Stimulated activated CD4-positive, alpha-beta T cell treated with anti-CD3 and anti-CD28 coated beads, Interleukin-15, amount 100 ng/mL, for 48 hours (primary cell): ENCODE measurements at regions not wholly inside any gene's neighbourhood (a gene's known extent, or its start where the extent isn't known, plus 50 kb on each side); places are given as distances from the start of the nearest gene placed in this dataset.

Experiments used
- DNase-seq, 2 donors: peaks; one replicate each; pipeline ENCODE4 v3.0.0-alpha.2; 2020; ENCODE audit warnings: low read depth in 2 of 2

DNA sequence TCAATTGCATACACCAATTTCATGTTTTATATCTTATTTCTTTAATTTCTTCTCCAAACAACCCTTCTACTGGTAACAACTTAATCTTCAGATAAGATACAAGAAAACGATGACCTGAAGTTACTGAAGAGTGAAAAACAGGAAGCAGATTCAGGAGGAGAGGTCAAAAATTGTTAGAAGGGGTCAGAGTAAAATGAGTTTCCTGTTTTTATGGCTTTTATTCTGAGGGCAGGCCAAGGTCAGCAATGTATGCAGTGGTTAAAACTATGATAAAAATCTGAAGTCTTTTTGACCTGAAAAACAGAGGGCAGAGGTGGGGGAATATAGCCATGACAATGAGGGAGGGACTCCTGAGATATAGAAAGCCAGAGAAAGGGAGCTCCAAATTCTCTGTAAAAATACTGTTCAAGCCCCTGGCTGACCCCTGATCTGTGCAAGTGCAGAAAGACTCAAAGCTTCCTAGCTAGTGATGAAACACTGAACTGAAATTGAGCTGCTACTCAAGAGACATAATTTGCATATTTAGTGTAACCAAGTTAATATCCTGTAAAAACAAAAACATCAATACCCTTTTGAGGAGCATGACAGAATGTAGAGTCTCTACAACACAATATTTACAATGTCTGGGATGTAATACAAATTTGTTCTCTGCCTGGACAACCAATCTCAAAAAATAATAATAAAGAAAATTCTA is 514.3 kb upstream of the SEL1L start:
- no peak for DNase-seq

DNA sequence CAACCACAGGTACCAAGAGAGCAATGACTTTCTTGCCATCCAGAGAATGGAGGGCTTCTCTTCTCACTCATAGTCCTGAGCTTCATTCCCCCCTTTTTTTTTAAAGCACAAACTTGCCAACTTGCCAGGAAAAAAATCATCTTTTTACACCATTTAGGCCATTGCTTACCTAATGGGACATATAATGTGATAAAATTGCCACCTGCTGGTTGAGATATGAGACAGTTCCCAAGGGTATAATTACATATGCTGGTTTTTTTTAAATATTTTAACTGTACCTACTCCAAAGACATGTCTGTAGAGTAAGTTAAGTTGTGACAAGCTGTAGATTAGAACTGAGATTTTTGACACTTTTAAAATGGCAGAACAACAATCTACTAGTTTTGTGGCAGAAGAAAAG is 519.1 kb upstream of the SEL1L start:
- no peak for DNase-seq

DNA sequence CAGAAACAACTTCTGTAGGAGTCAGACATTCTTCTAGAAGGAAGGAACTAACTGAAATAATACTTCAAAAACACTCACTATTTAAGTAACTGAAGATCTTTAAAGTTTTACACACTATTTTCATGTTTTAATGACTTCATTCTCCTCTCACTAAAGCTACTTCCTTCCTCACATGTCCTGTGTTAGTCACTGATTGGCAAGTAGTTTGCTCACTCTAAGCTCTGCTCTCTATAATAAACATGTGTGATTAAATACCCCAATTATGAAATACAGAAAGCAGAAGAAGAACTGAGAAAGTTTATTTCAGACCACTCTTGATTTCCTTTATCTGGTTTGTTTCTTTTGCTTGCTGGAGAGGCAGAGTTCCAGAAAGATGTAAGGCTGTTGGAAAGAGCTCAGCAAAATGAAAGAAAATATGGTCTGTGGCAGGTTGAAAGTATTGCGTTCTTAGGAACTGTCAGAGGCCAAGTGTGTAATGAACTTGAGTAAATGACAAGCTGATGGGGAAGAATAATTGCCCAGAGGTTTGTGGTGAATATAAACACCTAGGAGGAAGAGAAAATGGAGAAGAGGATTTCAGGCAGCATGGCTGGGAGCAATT is 522.0 kb upstream of the SEL1L start:
- DNase-seq: no peak

DNA sequence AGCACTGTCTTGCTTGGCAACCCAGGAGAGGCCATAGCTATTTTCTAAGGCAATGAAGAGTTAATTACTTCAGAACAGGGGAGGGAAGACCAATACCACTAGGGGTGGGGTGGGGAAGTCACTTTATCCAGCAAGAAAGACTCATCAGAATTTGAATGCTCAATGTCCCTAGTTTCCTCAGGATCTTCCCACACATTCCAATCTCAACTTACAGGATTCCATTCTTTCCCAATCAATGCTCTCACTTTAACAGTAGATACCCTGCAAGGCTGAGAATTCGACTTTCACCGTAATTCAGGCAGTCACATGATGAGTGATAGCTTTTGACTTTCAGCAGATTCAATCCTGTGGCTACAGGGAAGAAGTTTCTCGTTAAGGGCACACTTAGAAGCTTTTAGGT is 526.6 kb upstream of the SEL1L start:
- no peak for DNase-seq

DNA sequence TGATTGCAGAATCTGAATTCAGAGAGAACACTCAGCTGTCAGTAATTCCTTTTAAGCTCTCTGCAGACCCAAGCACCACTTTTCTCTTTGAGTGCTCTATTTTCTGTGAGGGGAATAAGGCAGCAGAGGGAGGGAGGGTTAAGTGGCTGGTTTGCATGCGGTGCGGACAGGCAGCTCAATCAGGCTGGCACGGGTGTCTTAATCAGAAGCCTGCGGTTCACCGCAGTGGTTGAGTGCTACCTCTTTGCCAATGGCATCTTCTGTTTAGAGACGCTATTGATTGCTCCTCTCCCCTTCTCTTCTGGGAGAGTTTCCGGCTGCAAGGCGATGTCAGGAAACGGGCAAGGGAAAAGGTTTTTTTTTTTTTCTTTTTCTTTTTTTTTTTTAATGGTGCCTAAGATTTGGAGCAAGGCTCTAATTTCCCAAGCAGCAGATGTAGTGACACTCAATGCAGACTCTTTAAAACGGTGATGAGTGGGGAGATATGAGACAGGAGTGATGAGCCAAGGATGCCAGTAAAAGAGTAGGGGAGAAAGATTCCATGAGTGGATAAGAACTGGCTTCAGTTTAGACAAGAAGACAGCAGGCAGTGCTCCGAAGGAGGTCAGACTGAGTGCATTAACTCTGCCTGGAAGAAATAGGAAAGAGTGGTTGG is 533.7 kb upstream of the SEL1L start:
- DNase-seq: no peak

DNA sequence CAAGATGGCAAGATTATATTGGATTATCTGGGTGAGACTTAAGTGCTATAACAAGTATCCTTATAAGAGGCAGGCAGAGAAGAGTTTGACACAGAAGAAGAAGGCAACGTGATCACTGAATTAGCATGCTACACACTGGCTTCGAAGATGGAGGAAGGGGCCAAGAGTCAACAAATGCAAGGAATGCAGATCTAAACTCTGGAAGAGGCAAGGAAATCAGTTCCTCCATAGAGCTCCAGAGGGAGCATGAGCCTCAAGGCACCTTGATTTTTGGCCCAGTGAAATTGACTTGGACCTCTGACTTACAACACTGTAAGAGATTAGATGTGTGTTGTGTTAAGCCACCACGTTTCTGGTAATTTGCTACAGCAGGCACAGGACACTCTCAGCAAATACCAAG is 536.4 kb upstream of the SEL1L start:
- no peak for DNase-seq

DNA sequence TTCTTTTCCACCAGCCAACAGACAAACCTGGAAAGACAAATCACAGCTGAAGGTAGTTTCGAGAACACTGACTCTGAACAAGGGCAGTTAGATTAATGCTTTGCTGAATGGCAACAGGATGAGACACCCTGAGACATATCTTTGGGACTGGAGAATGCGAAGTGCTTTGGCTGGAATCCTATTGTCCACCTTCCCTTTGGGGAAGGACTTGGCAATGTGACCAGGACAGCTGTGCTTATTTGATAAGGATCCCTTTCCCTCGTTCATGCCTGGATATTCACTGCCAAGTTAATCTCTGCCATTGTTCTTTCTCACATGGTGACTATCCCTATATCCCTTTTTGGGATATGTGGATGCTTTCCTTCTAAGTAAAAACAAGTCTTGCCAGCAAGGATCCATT is 537.1 kb upstream of the SEL1L start:
- no peak for DNase-seq

DNA sequence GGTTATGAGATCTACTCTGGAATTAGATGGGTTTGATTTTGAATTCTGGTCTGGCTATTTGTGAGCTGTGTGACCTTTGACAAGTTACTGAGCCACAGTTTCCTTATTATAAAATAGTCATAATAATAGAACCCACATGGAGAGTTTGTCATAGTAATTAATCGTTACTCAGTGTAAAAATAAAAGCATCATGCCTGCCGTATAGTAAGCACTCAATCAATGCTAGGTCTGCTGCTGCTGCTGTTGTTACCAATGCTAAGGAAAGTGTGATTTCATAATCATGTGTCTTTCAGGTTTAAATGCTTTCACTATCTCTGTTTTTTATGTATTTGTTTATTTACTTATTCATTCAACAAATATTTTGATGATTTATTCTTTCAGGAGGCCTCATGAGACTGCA is 539.9 kb upstream of the SEL1L start:
- DNase-seq: no peak

DNA sequence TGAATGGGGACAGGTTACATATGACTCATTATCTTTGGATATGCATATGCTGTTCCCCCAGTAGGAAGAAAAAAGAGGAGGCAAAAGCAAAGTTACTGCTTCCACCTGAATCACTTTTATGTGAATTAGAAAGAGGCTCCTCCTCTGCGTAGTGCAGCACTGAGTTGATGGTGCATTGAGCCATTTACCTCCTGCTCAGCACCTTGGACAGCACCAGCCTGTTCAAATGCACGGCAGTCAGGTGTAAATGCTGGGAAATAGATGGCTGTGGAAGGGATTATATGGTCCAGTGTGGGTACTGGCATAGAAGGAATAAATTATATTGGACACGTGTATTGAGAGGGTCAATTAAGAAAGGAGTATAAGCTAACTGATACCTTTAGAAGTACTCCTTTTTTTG is 541.9 kb upstream of the SEL1L start:
- no peak for DNase-seq

DNA sequence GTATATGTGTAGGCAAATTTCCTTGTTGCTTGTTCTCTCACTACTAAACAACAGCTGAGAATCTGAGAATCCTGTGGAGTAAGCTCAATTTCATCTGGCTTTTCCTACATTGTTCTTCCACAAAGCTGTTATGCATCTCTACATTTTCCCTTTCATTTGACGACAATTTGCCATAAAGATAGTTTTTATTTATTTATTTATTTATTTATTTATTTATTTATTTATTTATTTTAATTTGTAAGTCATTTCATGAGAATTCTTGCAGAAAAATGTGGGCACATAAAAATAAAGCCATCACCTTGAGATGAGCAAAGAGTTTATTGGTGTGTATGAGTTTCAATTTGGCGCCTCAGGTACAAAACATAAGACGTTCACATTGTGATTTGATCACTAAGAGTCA is 545.9 kb upstream of the SEL1L start:
- no peak for DNase-seq

DNA sequence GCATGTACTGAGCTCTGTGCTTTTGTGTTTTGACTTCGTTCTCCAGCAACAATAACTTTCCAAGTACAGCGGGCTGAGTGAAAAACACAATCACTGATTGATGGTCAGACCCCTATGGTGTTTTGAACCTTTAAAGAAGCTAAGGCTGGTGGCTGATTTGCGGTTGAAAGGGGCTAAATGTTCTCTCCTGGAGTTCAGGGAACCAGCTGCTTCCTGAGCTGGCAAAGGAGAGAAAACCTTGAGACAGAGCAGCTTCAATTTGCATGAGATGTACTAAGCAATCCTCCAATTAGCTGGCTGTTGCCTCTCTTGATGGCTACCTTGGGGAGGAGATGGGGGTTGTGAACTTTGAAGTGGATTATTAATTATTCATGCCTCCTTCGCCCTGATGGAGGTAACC is 546.7 kb upstream of the SEL1L start:
- no peak for DNase-seq

DNA sequence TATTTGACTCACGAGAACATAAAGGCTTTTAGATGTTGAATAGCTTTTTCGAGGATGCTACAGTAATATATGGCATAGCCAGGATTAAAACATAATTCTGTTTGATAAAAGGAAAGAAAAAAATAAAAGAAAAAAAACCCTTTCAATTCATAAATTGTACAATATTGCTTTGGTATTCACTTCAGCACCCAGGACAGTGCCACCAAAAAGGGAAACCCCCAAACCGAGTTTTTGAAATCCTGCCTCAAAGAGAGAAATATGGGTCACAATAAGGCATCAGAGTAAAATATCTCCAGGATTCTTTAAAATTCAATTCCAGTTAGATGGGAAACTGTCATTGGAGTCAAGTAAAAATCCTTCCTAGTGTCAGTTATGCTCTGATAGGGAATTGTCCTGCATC is 551.2 kb upstream of the SEL1L start:
- no peak for DNase-seq

DNA sequence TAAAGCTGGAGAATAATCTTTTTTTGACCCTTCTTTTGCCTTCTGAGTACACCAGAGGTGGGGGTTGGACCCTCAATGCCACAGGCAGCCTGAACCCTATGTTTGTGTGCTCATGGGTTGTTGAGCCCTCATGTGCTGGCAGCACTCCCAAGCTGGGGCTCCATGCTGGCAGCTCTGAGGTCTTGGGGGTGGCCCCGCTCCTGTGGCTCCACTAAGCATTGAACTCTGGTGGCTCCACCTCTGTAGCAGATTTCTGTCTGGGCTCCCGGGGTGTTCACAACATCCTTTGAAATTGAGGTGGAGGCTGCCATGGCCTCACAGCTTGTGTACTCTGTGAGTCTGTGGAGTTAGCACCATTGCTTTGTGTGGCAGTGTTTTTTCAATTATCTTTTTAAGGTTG is 557.4 kb upstream of the SEL1L start:
- no peak for DNase-seq

DNA sequence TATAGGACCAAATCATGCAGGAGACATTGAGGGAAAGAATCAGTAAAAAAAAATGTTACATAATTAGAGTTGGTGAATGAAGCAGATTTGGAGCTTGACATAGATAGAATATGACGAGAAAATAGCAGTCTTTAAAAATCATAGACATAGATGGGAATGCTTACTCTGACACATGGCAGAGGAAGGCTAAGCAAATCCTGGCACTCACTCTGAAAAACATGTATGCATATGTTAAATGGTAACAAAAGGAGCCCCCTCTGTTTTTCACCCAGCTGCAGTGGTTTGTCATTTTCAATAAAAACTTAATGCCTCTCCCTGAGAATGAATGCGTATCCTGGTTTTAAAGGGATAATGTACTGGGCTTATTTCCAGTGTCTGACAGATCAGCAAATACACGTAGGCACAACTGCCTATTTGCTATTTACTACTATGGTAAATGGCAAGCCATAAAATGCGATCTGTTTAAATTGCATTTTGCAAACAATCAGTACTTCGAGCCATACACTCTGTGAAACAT is 561.2 kb upstream of the SEL1L start:
- no peak for DNase-seq

DNA sequence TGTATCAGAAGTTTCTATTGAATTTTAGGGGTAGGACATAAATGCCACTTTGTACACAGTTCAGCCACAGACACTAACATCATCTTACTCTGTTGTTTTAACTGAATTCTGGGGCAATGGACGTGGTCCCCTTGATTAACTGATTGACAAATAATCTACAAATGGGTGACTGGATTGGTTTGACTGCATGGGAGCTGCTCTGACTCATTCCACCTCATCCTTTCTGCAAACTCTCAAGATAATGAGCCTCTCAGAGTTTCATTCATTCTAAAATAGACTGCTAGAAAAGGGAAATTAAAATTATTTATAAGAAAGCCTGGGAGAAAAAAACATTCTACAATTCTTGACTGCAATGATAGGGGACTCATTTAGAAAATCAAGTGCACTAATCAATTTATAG is 570.4 kb upstream of the SEL1L start:
- DNase-seq: no peak

DNA sequence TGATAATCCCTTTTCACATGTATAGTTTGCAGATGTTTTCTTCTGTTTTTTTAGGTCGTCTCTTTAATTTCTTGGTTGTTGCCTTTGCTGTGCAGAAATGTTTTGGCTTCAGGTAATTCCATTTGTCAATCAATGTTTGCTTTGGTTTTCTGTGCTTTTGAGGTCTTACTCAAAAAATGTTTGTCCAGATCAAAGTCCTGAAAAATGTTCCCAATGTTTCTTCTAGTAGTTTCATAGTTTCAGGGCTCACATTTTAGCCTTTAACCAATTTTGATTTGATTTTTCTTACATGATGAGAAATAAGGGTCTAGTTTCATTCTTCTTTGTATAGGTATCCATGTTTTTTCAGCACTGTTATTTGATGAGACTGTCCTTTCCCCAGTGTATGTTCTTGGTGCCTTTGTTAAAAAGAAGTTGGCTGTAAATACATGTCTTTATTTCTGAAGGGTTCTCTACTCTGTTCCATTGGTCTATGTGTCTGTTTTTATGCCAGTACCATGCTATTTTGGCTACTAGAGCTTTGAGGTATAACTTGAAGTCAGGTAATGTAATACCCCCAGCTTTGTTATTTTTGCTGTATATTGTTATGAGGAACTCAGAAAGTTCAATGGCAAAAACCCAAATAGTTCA is 578.7 kb upstream of the SEL1L start:
- DNase-seq: no peak

DNA sequence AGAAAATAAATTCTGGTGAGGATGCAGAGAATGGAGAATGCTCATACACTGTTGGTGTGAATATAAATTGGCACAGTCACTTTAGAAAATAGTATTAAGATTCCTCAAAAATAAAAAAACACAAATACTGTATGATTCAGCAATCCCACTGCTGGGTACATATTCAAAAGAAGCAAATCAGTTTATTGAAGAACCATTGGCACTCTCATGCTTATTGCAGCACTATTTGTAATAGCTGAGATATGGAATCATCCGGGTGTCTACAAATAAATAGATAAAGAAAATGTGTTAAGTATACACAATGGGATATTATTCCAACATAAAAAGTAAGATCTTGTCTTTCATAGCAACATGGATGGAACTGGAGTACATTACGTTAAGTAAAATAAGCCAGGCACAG is 579.4 kb upstream of the SEL1L start:
- no peak for DNase-seq

DNA sequence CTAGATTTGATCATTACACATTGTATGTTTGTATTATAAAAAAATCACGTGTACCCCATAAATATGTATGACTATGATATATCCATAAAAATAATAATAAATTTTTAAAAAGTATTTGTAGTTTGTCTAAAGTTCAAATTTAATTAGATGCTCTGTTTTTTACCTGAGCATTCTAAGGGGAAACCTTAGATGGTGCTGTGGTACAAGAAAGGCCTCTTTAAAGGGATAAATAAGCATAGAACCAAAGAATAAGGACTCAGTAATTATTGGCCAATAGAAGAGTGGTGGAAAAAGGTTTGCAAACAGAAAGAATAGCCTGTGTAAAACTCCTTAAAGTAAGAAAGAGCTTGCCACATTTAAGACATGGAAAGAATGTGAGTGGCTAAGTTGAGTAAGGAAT is 580.1 kb upstream of the SEL1L start:
- no peak for DNase-seq

DNA sequence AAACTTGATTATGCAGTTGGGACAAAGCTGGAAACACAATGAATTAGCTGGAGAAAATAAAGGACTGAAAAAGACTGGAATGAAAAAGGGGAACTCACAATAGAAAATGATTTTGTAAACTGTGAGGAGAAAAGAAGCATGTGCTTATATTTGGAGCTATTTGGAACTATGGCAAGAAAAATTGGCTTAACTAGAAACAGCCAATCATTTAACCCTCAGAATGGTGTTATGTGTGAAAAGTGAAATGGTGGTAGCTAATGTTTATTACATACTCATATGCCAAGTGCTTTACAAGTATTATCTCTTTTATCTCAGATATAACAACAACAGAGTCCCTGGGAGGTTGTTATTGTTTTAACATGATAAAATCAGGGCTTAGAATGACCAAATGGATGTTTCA is 583.1 kb upstream of the SEL1L start:
- no peak for DNase-seq

DNA sequence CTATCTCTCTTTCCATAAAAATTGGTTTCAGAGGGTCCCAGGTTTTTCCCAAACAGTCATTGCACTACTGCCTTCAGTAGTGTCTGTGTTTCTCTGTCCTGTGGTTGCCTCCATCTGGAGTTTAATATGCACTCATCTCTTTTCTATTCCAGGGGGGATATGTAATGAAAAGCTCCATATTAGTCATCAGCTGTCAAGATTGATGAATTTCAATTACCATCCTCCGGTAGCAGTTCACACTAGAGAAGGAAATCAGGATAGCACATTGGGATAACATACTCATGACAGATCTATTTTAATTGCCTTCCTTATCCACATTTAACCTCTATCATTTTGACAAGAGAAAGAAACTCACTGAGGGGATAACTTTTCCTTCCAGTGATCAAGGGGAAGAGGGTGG is 589.0 kb upstream of the SEL1L start:
- DNase-seq: no peak

DNA sequence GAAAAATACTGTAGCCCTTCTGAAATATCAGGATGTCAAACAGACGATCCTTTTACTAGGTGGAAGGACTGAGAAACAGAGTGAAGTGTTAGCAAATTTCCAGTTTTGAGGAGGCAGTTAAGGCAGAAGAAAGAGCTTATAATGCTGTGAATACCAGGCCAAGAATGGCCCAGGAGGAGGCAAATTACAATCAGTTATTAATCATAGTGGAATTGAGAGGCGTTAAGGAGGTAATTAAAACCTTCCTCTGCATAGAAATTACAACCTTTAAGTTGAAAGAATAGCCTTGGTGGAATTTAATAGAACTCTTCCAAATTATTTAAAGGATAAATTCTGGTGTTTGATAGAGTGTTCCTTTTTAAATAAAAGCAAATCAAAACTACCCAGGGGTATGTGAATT is 590.9 kb upstream of the SEL1L start:
- no peak for DNase-seq

DNA sequence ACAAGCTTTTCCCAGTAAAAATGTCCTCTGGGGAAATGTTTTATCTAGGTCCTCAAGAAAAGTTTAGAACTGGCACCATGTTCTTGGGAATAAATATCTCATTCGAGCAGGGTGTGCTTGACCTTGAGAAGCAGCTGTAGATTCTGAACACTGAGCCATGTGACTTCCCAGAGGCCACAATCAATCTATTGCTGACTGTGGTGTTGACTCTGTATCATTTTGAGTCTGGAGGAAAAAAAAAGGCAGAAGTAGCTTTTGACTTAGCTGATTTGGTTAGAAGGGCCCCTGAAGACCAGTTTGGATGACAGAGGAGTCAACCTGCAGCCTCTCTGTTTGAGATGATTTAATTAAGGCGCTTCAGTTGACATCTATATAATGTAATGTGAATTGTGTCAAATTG is 592.4 kb upstream of the SEL1L start:
- DNase-seq: no peak

DNA sequence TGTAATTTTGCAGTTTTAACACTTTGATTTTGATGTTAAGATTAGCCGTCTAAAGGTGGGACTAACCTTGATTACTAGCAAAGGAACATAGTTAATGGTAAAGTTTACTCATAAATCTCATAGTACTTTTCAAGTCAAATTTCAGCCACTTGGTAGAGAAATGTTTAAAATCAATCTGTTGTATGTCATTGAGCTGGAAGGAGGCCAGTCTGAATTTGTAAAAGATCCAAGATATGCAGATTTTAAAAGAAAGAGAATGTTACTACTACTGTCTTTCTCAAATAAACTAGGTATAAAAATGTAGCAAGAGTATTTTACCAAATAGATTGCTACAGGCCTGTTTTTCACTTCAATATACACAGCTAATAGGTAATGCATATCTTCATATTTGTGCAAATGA is 600.8 kb upstream of the SEL1L start:
- DNase-seq: no peak
